HUES48 (cell line): ENCODE measurements at regions not wholly inside any gene's neighbourhood (a gene's known extent, or its start where the extent isn't known, plus 50 kb on each side); places are given as distances from the start of the nearest gene placed in this dataset.

ENCODE experiments used
- H3K27ac ChIP-seq: one replicate; pipeline ENCODE4 v1.7.0; 2013; ENCODE audit warnings: low read depth, low read length, inconsistent platforms
- H3K27me3 ChIP-seq: 2 replicates; pipeline ENCODE4 v1.6.1; 2013; ENCODE audit warnings: mild to moderate bottlenecking, low read length; ENCODE audit not compliant: control insufficient read depth, insufficient read depth
- H3K36me3 ChIP-seq: 2 replicates; pipeline ENCODE4 v1.6.1; 2013; ENCODE audit warnings: low read length; ENCODE audit not compliant: control insufficient read depth, insufficient read depth
- H3K4me1 ChIP-seq: 2 replicates; pipeline ENCODE4 v1.6.1; 2013; ENCODE audit warnings: mild to moderate bottlenecking, low read length; ENCODE audit not compliant: control insufficient read depth, insufficient read depth
- H3K4me3 ChIP-seq: 2 replicates; pipeline ENCODE4 v1.5.1; 2013; ENCODE audit warnings: mild to moderate bottlenecking, low read depth, low read length
- H3K9ac ChIP-seq: 2 replicates; pipeline ENCODE4 v1.6.1; 2013; ENCODE audit warnings: mild to moderate bottlenecking, low read depth, low read length, moderate library complexity
- H3K9me3 ChIP-seq: 2 replicates; pipeline ENCODE4 v1.6.1; 2013; ENCODE audit warnings: low read length; ENCODE audit not compliant: control insufficient read depth, insufficient read depth

DNA sequence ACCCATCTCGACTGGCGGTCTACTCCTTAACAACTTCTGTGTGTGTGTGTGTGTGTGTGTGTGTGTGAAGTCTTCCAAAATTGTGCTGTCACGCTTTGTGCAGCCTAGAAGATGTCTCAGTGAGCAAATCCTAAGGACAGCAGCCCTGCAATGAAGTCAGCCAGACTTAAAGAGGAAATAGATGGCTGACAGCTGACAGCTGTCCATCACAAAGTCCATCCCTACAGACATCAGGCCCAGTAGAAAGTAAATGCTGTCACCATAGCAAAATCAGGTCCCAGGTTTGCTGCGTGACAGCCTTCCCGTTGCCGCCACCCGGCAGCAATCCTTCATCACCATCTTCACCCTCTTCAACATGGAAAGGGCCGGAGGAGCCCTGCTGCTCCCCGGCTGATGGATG lies 416.0 kb downstream of the SOX9 start:
- H3K9ac ChIP-seq: no peak overlapping the region
- no peak overlapping the region for H3K4me3 ChIP-seq
- H3K36me3 ChIP-seq: no peaks in the 10 kb centered on the region
- H3K9me3 ChIP-seq: 0 out of 2 replicates have a peak, but pooled peaks cover 4% of the 10 kb centered on the region
- H3K27ac ChIP-seq: no peak overlapping the region
- H3K4me1 ChIP-seq: peaks cover 18% of the 10 kb centered on the region
- H3K27me3 ChIP-seq: no peaks in the 10 kb centered on the region

DNA sequence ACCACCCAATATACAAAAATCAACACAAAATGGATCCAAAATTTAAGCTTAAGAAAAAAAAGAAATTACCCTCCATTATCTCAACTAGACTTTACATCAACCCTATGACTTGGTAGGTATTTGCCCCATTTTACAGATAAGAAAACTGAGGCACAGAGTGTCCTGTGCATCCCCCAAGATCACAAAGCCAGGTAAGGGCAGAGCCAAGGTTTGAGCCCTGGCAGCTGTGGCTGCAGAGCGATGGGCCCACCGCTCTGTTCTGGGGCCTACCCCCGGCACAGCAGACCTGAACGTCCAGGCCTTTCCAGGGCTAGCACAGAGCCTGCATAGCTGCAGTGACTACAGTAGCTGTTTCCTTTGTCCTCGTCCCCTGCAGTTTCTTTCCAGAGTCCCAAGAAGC lies 417.6 kb downstream of the SOX9 start:
- Histone ChIP-seq H3K9ac (no peak overlapping the region), H3K4me1 (peaks cover 18% of the 10 kb centered on the region), H3K36me3 (no peaks in the 10 kb centered on the region), H3K27me3 (no peaks in the 10 kb centered on the region), H3K9me3 (0 out of 2 replicates have a peak, but pooled peaks cover 4% of the 10 kb centered on the region), H3K4me3 (no peak overlapping the region), H3K27ac (no peak overlapping the region)

DNA sequence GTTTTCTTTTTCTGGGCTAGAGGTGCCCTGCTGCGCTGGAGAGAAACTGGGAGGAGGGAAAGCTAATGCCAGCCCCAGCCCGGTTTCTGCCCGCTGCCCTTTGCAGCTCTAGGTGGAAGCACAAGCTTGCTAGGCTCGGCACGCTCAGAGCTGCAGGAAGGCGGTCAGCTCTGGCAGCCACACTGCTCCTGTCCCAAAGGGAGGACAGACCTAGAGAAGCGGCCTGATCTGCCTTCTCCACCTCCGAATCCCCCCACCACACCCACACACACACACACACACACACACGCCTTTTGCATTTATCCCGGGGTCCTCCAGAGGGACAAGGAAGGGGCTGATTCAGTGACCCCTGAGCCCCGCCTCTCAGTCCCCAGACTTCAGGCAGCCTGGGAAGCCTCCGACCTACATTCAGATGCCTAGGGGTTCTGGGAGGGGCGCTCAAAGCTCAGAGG lies 418.1 kb downstream of the SOX9 start:
- Histone ChIP-seq H3K27me3 (no peaks in the 10 kb centered on the region), H3K27ac (no peak overlapping the region), H3K36me3 (no peaks in the 10 kb centered on the region), H3K4me1 (peaks cover 18% of the 10 kb centered on the region), H3K4me3 (no peak overlapping the region), H3K9me3 (0 out of 2 replicates have a peak, but pooled peaks cover 3% of the 10 kb centered on the region), H3K9ac (no peak overlapping the region)

DNA sequence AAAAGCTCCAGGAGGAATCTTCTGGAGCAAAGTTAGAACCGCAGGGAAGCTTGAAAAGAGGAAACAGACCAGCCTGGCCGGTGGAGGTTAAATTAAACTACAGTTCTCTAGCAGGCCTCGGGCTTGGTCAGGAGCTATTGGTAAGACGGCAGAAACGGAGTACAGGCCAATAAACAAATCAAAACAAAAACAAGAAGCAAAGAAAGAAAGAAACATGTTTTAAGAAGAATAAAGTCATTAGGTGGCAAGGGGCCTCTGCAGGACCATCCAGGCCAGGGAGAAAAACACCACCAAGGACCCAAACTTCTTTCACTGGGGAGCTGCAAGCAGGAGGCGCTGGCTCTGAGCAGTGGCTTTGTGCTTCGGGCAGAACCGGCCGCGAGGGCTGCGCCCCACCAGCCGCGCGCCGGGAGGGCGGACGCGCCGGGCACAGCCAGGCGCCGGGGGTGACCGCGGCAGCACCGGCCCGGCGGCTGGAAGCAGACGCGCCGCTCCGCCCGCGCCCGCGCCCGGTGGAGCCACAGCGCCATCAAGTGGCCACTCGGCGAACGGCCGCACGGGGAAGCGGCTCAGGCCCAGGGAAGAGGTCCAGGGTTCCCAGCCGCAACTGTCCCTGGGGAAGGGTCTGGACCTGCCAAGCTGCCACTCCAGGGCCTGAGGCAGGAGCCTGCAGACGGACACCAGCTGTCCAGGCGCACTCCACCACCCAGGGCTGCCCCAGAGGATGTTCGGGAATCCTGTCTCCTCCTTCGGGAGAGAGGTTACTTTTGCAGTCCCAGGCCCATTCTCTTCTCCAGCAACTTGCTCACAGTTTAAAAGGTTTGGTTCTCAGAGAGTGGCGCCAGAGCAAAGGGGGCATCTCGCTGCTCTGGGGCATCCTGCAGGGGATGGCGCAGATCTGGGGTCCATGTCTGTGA lies 419.4 kb downstream of the SOX9 start:
- Histone ChIP-seq H3K9ac (no peak overlapping the region), H3K27ac (peak overlapping the region; percentile 30), H3K36me3 (no peaks in the 10 kb centered on the region), H3K4me3 (0 out of 2 replicates have a peak overlapping the region, but pooled peaks have one; percentile 23), H3K4me1 (peaks cover 18% of the 10 kb centered on the region), H3K27me3 (no peaks in the 10 kb centered on the region), H3K9me3 (no peaks in the 10 kb centered on the region)

DNA sequence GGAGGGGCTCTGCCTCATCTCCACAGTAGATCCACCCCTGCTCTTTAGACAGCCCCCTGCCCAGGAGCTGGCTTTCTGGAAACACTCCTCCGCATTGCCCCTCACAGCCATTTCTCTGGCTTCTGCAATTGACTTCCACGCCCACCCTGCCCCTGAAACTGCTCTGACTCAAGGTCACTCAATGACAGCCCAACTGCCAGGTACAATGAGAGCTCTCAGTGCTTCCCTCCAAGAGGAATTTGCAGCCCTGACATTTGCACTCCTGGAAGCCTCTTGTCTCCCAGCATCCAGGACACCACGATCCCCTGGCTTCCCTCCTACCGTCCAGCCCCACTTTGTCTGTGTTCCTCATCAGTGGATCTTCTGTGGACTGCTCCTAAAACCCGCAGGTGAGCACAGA lies 421.5 kb downstream of the SOX9 start:
- H3K9ac ChIP-seq: no peak overlapping the region
- no peaks in the 10 kb centered on the region for H3K9me3 ChIP-seq
- no peak overlapping the region for H3K4me3 ChIP-seq
- H3K4me1 ChIP-seq: peaks cover 18% of the 10 kb centered on the region
- H3K36me3 ChIP-seq: no peaks in the 10 kb centered on the region
- no peaks in the 10 kb centered on the region for H3K27me3 ChIP-seq
- H3K27ac ChIP-seq: no peak overlapping the region

DNA sequence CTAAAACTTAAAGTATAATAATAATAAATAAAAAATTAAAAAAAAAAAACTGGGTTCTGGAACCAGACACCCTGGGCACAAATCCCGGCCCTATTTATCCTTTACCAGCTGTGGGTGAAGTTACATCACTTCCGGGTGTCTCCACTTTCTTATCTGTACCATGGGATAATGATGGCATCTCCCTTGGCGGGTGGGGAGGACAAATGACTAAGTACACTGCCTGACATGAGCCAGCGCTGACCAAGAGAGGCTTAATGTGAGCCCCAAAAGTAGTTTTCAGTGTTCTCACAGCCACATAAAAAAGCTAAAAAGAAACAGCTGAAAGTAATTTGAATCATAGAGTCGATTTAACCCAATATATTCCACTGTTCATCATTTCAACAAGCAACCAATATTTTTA lies 424.9 kb downstream of the SOX9 start:
- Histone ChIP-seq H3K4me1 (no peaks in the 10 kb centered on the region), H3K9ac (no peak overlapping the region), H3K9me3 (no peaks in the 10 kb centered on the region), H3K27ac (no peak overlapping the region), H3K27me3 (no peaks in the 10 kb centered on the region), H3K36me3 (no peaks in the 10 kb centered on the region), H3K4me3 (no peak overlapping the region)

DNA sequence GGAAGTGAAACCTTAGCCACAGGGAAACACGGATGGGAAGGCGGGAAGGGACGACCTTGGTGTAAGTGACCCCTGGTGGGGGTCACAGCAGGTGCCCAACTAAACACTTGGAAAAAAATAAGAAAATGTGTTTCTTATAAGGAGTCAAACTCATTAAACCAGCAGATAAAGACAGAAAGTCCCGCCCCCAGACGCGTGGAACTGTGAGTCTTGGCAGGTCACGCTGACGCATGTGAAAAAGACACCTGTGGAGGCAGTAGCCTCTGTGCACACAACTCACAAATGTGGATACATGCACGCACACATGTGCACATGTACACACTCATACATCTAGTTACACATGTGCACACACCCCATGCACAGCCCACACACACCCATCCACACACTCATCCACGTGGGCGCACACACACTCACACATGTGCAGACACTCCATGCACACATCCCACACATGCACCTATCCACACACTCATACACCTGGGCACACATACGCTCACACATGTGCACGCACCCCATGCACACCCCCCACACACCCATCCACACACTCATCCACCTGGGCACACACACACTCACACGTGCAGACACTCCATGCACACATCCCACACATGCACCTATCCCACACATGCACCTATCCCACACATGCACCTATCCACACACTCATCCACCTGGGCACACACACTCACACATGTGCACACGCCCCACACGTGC lies 432.4 kb downstream of the SOX9 start:
- Histone ChIP-seq H3K27ac (no peak overlapping the region), H3K4me3 (no peak overlapping the region), H3K9ac (no peak overlapping the region), H3K4me1 (no peaks in the 10 kb centered on the region), H3K27me3 (no peaks in the 10 kb centered on the region), H3K9me3 (no peaks in the 10 kb centered on the region), H3K36me3 (no peaks in the 10 kb centered on the region)

DNA sequence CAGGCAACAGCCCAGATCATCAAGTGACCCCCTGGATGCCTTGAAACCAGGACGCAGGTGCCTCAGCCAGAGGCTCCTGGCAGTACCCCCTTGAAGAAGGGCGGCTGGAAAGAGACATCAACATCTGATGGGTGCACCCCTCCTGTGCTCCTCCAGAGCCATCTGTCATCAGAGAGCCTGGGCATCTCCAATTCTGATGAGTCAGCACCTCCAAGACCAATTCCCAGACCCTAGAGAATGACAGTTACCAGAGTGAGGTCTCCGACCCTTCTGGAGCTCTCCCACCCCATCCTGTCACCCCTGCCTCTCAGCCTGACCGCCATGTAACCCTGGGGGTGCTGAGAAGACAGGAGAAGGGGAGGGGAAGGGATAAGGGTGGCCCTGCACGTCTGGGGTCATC lies 433.7 kb downstream of the SOX9 start:
- Histone ChIP-seq H3K27ac (no peak overlapping the region), H3K36me3 (no peaks in the 10 kb centered on the region), H3K4me1 (no peaks in the 10 kb centered on the region), H3K4me3 (no peak overlapping the region), H3K9me3 (no peaks in the 10 kb centered on the region), H3K9ac (no peak overlapping the region), H3K27me3 (no peaks in the 10 kb centered on the region)

DNA sequence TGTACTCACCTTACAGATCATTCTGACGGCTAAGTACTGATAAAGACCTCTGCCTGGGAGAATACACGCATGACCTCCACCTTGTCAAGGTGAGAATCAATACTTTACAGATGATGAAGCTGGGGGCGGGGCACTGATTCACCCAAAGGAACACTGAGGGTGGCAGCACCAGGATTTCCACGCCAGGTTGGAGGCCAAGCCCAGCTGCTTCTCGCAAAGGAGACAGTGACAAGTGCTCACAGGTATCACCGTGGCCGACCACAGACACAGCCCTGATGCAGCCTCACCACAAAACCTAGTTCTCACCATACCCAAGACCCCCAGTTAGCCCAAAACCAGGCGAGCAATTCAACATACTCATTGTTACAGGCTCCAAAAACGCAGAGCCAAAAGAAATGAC lies 434.2 kb downstream of the SOX9 start:
- Histone ChIP-seq H3K36me3 (no peaks in the 10 kb centered on the region), H3K9ac (no peak overlapping the region), H3K4me1 (no peaks in the 10 kb centered on the region), H3K9me3 (no peaks in the 10 kb centered on the region), H3K4me3 (no peak overlapping the region), H3K27me3 (no peaks in the 10 kb centered on the region), H3K27ac (no peak overlapping the region)

DNA sequence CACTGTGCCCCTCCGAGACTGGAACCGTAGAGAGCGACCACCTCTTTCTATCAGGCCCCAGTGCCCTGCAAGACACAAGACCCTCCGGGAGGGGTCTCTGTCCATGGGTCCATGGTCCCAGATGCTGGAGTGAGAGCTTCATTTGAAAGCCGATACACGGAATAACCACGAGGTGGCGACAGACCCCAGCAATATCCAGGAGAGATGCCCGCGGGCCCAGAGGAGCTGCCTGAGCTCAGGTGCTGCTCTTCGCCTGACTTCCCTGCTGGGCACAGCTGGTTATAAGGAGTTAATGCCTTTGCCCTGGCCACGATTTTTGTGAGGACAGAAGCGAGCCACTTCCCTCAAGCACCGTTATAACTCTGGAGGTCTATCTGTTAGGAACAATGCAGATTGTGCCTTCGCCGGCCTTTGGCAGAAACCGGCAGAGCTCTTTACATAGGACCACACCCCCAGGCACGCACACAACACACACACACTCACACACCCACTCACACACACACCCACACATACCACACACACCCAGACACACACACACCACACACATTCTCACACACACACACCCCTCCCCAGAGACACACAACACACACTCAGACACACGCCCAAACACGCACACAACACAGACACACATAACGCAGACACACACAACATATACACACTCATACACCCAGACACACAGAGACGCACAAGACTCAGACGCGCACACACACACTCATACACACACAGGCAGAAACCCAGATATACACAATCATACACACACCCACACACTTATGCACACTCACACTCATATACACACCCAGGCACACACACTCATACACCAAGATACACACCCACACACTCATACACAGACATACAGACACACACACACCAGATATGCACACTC lies 436.4 kb downstream of the SOX9 start:
- Histone ChIP-seq H3K4me1 (no peaks in the 10 kb centered on the region), H3K9me3 (no peaks in the 10 kb centered on the region), H3K36me3 (no peaks in the 10 kb centered on the region), H3K27me3 (no peaks in the 10 kb centered on the region), H3K4me3 (no peak overlapping the region), H3K9ac (no peak overlapping the region), H3K27ac (no peak overlapping the region)
